ENCODE measurements at regions not wholly inside any gene's neighbourhood (a gene's known extent, or its start where the extent isn't known, plus 50 kb on each side); places are given as distances from the start of the nearest gene placed in this dataset.

DNA sequence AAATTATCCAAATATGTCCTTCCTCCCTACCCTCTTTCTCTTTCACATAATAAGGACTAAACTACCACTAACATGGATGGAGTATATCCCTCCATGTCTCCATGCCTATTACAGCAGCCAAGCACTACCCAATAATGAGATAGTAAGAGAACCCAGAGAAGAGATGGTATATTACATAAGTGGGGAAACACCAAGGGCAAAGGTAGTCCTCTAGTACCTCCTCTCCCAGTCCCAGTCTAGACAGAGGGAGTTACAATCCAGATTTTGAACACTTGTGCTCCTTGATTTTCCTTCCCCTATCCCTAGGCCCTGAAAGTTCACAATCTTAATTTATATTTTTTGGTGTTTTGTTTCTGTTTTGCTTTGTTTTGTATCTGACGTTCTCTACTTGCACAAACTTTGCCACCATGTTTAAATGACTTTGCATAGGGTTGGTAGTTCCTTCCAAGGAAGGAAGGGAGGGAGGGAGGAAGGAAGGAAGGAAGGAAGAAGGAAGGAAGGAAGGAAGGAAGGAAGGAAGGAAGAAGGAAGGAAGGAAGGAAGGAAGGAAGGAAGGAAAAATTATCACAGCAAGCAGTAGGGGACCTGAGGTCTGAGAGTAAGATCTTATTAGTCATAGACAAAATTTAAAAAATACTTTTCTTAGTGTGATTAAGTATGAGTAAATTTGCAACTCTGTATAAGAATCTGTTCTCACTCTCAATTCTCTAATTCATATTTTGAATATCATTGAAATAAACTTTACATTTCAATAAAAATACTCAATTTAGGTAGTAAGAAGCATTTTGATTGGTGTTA, 521.9 kb downstream of the PTPRC start:
- CTCF ChIA-PET: interaction anchor here (1.2 kb wide), 1 partner anchor 404 kb away, joined by 3 read pairs; no protein-coding TSS in a partner anchor
- no peak for DNase-seq (ENCODE audit: extremely low spot score)
- TF ChIP-seq CTCF (IDR thresholded peaks at IDR 0.05; ENCODE audit: control extremely low read depth, extremely low read depth, low read depth, missing control alignments): no peak
- POLR2A ChIA-PET: no interaction called here

- no peak for DNase-seq (ENCODE audit: extremely low spot score)
- POLR2A ChIA-PET: no interaction called here
- CTCF ChIA-PET: interaction anchor here (1.2 to 1.7 kb wide), 2 partner anchors 9 to 405 kb away, joined by 3 to 5 read pairs; no protein-coding TSS in a partner anchor
- TF ChIP-seq CTCF (IDR thresholded peaks at IDR 0.05; ENCODE audit: control extremely low read depth, extremely low read depth, low read depth, missing control alignments): no peak
These were observed 522.5 kb downstream of the PTPRC start for GRCh38 chr1:199161319-199161680.

DNA sequence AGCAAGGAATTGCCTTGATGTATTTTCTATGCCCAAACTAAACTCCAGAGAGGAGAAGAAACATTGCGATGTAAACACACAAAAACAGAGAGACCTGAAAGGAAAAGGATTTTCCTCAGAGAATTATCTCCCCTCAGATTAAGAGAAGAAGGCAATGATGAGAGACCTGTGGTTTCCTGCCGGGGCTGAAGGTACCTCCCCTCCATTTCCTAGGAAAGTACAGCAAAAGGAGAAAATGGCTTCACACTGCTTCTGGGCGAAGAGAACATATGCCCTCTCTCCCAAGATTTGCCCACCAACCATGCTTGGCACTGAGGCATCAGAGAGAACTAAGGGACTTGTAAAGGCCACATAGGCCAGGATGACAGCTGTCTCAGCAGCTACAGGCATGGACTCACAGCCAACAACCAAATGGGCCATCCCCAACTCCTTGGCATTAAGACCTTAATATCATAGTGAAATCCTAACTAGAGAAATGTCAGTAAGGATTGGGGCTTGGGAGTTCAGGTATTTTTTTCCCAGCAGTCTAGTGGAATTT, 523.0 kb downstream of the PTPRC start:
- CTCF ChIA-PET: interaction anchor here (0.9 to 3.4 kb wide), 4 partner anchors 8 to 405 kb away, joined by 3 to 11 read pairs (median 4); no protein-coding TSS in a partner anchor
- DNase-seq (ENCODE audit: extremely low spot score): no peak
- TF ChIP-seq CTCF (IDR thresholded peaks at IDR 0.05; ENCODE audit: control extremely low read depth, extremely low read depth, low read depth, missing control alignments): no peak
- POLR2A ChIA-PET: no interaction called here

DNA sequence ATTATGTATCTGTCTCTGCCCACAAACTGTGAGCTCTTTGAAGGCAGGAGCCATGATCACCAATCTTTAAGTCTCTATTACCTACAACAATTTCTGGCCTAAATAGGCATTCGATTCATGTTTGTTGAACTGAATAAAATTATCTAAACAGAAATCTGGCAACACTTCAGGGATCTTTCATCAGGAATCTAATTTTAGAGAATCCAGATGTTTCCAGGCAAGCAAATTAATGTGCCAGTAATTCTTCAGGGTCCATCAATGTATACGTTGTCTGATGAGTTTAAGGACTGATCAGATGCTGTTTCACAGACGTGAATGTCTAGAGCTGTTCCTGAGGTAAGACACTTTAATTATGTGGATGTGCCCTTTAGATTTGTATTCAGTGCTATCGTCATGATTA, 524.4 kb downstream of the PTPRC start:
- ChIA-PET POLR2A (no interaction called here), CTCF (interaction anchor here (0.9 to 3.4 kb wide), 3 partner anchors 10 to 41 kb away, joined by 3 to 11 read pairs (median 3); no protein-coding TSS in a partner anchor)
- TF ChIP-seq CTCF (IDR thresholded peaks at IDR 0.05; ENCODE audit: control extremely low read depth, extremely low read depth, low read depth, missing control alignments): no peak
- no peak for DNase-seq (ENCODE audit: extremely low spot score)

DNA sequence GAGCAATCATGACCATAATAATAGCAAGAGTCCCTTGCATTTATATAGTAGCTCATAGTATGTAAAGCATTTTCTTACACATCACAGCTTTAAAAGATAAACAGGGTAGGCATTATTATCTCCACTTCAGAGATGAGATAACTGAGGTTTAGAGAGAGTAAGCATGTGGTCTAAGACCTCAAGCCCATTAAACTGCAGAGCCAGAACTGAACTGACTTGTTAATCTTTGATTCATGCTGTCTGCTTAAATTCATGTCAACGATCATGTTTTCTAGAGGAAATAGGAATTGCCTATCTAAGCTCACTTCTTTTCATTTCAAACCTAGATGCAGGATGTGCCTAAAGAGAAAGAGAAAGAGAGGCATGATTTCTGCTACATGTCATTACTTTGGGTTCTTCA, 524.8 kb downstream of the PTPRC start:
- no peak for TF ChIP-seq CTCF (IDR thresholded peaks at IDR 0.05; ENCODE audit: control extremely low read depth, extremely low read depth, low read depth, missing control alignments)
- ChIA-PET POLR2A (no interaction called here), CTCF (interaction anchor here (0.9 to 3.4 kb wide), 3 partner anchors 10 to 40 kb away, joined by 3 to 11 read pairs (median 3); no protein-coding TSS in a partner anchor)
- no peak for DNase-seq (ENCODE audit: extremely low spot score)

- no peak for TF ChIP-seq CTCF (IDR thresholded peaks at IDR 0.05; ENCODE audit: control extremely low read depth, extremely low read depth, low read depth, missing control alignments)
- ChIA-PET POLR2A (no interaction called here), CTCF (interaction anchor here (2.1 kb wide), 1 partner anchor 75 kb away, joined by 4 read pairs; no protein-coding TSS in a partner anchor)
- DNase-seq (ENCODE audit: extremely low spot score): no peak
These were observed 528.6 kb downstream of the PTPRC start for GRCh38 chr1:199167460-199167859.
